Gastroesophageal sphincter (tissue), 4 donors: ENCODE measurements at regions not wholly inside any gene's neighbourhood (a gene's known extent, or its start where the extent isn't known, plus 50 kb on each side); places are given as distances from the start of the nearest gene placed in this dataset.
"Not testable (repeated sequence)": the region's sequence is repeated elsewhere in the genome, so short reads cannot be mapped to it uniquely, and the experiment has no call there.

Experiments
- ATAC-seq: fragments of 150-250 bp; one replicate; pipeline ENCODE4 v1.9.1; 2016; ENCODE audit warnings: mild to moderate bottlenecking, moderate library complexity
- H3K27ac ChIP-seq, 4 donors: fragments of 200-600 bp; sonication (generic) in 3 of 4; 1 replicate in 3 of 4; 2 replicates in 1 of 4; pipeline ENCODE4 v1.5.1; 2016 to 2019
- H3K27me3 ChIP-seq: fragments of 200-600 bp; sonication (generic); one replicate; pipeline ENCODE4 v1.5.1; 2019
- H3K36me3 ChIP-seq, 2 donors: fragments of 200-600 bp; sonication (generic); one replicate each; pipeline ENCODE4 v1.5.1; 2019; ENCODE audit warnings: control low read depth in 1 of 2
- H3K4me1 ChIP-seq, 3 donors: fragments of 200-600 bp; sonication (generic); 1 replicate in 2 of 3; 2 replicates in 1 of 3; pipeline ENCODE4 v1.5.1; 2016 to 2019; ENCODE audit warnings: control low read depth in 2 of 3
- H3K4me3 ChIP-seq, 2 donors: fragments of 200-600 bp; sonication (generic); one replicate each; pipeline ENCODE4 v1.5.1; 2019; ENCODE audit warnings: mild to moderate bottlenecking in 1 of 2, moderate library complexity in 1 of 2
- H3K9me3 ChIP-seq, 3 donors: fragments of 200-600 bp; sonication (generic); one replicate each; pipeline ENCODE4 v1.5.1; 2017 to 2019; ENCODE audit warnings: control low read depth in 2 of 3
- CTCF ChIP-seq, 4 experiments: fragments of 200-600 bp in 2 of 4; fragments of 450-650 bp in 2 of 4; sonication (generic) in 1 of 4; IDR thresholded peaks; one replicate each; pipeline ENCODE4 v1.5.1; 2017 to 2019; ENCODE audit warnings: antibody characterized with exemption in 4 of 4, mild to moderate bottlenecking in 2 of 4, moderate library complexity in 2 of 4
- EP300 ChIP-seq: sonication (generic); formaldehyde crosslinking; IDR thresholded peaks from one replicate; pipeline ENCODE4 v1.6.1; 2017; ENCODE audit warnings: antibody characterized with exemption, mild to moderate bottlenecking
- POLR2A ChIP-seq, 2 donors: fragments of 450-650 bp; IDR thresholded peaks; one replicate each; pipeline ENCODE4 v1.6.1; 2017; ENCODE audit warnings: antibody characterized with exemption in 2 of 2, mild to moderate bottlenecking in 2 of 2, moderate library complexity in 1 of 2
- POLR2AphosphoS5 ChIP-seq: sonication (generic); formaldehyde crosslinking; IDR thresholded peaks from one replicate; pipeline ENCODE4 v1.6.1; 2017; ENCODE audit warnings: antibody characterized with exemption
- WGBS, 2 donors: methylation state at CpG; one replicate each; pipeline ENCODE4 v1.1.5; 2018; ENCODE audit warnings: low coverage in 1 of 2; 5-methylcytosine and 5-hydroxymethylcytosine counted together

DNA sequence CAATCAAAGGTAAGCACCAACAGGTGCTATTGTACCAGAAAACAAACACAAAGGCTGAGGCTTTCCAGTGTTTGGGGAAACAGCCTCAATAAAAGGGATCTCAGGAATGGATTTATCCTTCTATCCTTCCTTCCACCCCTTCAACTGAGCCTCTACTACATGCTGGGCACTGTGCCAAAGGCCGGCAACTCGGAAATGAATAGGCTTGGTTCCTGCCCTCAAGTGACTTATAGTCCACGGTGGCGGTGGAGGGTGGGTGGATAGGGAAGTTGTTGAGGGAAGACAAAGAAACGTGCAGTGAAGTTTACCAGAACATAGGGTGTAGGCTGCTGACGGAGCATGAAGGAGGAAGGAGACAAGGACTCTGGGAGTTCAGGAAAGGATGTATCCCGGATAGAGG, 73.4 kb upstream of the TAB2 start:
- no peak overlapping the region for H3K4me3 ChIP-seq
- H3K4me1 ChIP-seq = peaks cover 0 to 11% (median 0%) of the 10 kb centered on the region in 3 donors
- TF ChIP-seq POLR2AphosphoS5 = no peak
- TF ChIP-seq CTCF (IDR thresholded peaks at IDR 0.05) = no peak
- TF ChIP-seq POLR2A (IDR thresholded peaks at IDR 0.05) = no peak
- no peak for TF ChIP-seq EP300
- WGBS, 2 donors = 69 to 100% methylated on average over 1 to 4 of the region's 7 CpGs
- H3K9me3 ChIP-seq = no peaks in the 10 kb centered on the region
- H3K27me3 ChIP-seq = no peaks in the 10 kb centered on the region
- no peak for ATAC-seq
- H3K36me3 ChIP-seq = no peaks in the 10 kb centered on the region
- no peak overlapping the region for H3K27ac ChIP-seq

- Histone ChIP-seq H3K27me3 (no peaks in the 10 kb centered on the region), H3K36me3 (no peaks in the 10 kb centered on the region), H3K9me3 (no peaks in the 10 kb centered on the region), H3K4me1 (peaks cover 0 to 11% (median 0%) of the 10 kb centered on the region in 3 donors), H3K4me3 (no peak overlapping the region), H3K27ac (no peak overlapping the region)
- 81 to 89% methylated on average over 3 to 6 of the region's 13 CpGs for WGBS, 2 donors
- no peak for ATAC-seq
- TF ChIP-seq POLR2AphosphoS5 (no peak), CTCF (IDR thresholded peaks at IDR 0.05) (no peak), POLR2A (IDR thresholded peaks at IDR 0.05) (no peak), EP300 (no peak)
Measured at GRCh38 chr6:149246691-149247384, 70.7 kb upstream of the TAB2 start.

DNA sequence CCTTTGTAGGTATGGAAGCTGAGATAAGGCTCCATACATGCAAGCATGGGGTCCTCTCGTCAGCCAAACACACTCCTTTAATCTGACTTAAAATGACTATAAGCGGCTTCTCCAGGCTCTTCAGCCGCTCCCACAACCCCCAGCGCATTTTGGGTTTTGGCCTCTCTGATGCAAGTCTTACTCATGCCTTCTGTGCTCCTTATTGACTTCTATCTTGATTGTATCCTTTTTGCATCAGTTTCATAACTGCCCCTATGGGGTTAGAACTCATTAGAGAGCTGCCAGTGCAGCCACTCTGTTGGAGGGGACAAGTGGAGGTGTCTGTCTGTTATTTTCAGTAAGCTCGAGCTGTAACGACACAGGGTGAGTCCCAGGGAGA, 70.1 kb upstream of the TAB2 start:
- ATAC-seq = no peak
- H3K9me3 ChIP-seq = no peaks in the 10 kb centered on the region

DNA sequence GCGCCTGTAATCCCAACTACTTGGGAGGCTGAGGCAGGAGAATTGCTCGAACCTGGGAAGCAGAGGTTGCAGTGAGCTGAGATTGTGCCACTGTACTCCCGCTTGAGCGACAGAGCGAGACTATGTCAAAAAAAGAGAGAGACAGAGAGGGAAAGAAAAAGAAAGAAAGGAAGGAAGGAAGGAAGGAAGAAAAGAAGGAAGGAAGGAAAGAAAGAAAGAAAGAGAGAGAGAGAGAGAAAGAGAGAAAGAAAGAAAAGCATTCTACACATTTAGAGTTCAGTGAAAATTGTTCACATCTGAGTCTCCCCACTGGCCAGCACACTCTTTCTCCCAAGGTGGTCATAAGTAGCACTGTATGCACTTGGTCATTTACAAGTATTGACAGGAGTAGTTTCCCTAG, 69.2 kb upstream of the TAB2 start:
- H3K36me3 ChIP-seq, ATAC-seq, H3K27ac ChIP-seq, H3K9me3 ChIP-seq, H3K4me1 ChIP-seq, H3K27me3 ChIP-seq, H3K4me3 ChIP-seq: not testable (repeated sequence)
- WGBS, 2 donors = 98 to 100% methylated on average over 1 to 5 of the region's 5 CpGs

More for the DNA sequence above, 70.1 kb upstream of the TAB2 start:
- Histone ChIP-seq H3K4me1 (peaks cover 0 to 7% (median 0%) of the 10 kb centered on the region in 3 donors), H3K27me3 (no peaks in the 10 kb centered on the region), H3K4me3 (no peak overlapping the region), H3K27ac (no peak overlapping the region), H3K36me3 (no peaks in the 10 kb centered on the region)
- 76 to 88% methylated on average over 5 to 6 of the region's 6 CpGs for WGBS, 2 donors
- TF ChIP-seq CTCF (IDR thresholded peaks at IDR 0.05) (no peak), POLR2A (IDR thresholded peaks at IDR 0.05) (no peak), POLR2AphosphoS5 (no peak), EP300 (no peak)

GRCh38 chr6:149248693-149249369, 68.7 kb upstream of the TAB2 start:
- Histone ChIP-seq H3K9me3 (no peaks in the 10 kb centered on the region), H3K36me3 (no peaks in the 10 kb centered on the region), H3K4me1 (no peaks in the 10 kb centered on the region), H3K4me3 (no peak overlapping the region), H3K27ac (no peak overlapping the region), H3K27me3 (no peaks in the 10 kb centered on the region)
- 50 to 69% methylated on average over 1 to 3 of the region's 4 CpGs for WGBS, 2 donors
- no peak for ATAC-seq
- no peak for TF ChIP-seq POLR2AphosphoS5
- TF ChIP-seq POLR2A (IDR thresholded peaks at IDR 0.05) = no peak
- TF ChIP-seq CTCF (IDR thresholded peaks at IDR 0.05) = no peak
- no peak for TF ChIP-seq EP300
